Bronchial epithelial cell (primary cell): ENCODE measurements at regions not wholly inside any gene's neighbourhood (a gene's known extent, or its start where the extent isn't known, plus 50 kb on each side); places are given as distances from the start of the nearest gene placed in this dataset.

Experiments
- DNase-seq: peaks from one replicate; pipeline ENCODE4 v3.0.0-alpha.2; 2010; ENCODE audit warnings: low read depth
- FAIRE-seq: peaks from 2 replicates; lab custom pipeline; 2011; peaks lifted over from hg19 to GRCh38; lab: Jason Lieb, UNC
- H3K27me3 ChIP-seq: 2 replicates; pipeline ENCODE4 v1.5.1; 2011; ENCODE audit warnings: low read length; ENCODE audit not compliant: control insufficient read depth, insufficient read depth
- H3K36me3 ChIP-seq: 2 replicates; pipeline ENCODE4 v1.5.1; 2011; ENCODE audit warnings: low read length; ENCODE audit not compliant: control insufficient read depth, insufficient read depth
- H3K4me3 ChIP-seq: 2 replicates; pipeline ENCODE4 v1.5.1; 2011; ENCODE audit warnings: mild to moderate bottlenecking, low read depth, low read length, control low read depth
- TF ChIP-seq, protein P1 (sequence below): IDR thresholded peaks from 2 replicates; pipeline ENCODE4 v1.5.1; 2011; ENCODE audit warnings: mild to moderate bottlenecking, moderate library complexity, low read length, control low read depth, inconsistent platforms; ENCODE audit not compliant: insufficient read depth, severe bottlenecking

GRCh38 chr5:9799606-9800005 is 169.5 kb upstream of the TAS2R1 start:
- Histone ChIP-seq H3K4me3 (no peak overlapping the region), H3K27me3 (no peaks in the 10 kb centered on the region), H3K36me3 (no peaks in the 10 kb centered on the region)
- FAIRE-seq (no peak), DNase-seq (no peak)
- TF ChIP-seq, protein P1, sequence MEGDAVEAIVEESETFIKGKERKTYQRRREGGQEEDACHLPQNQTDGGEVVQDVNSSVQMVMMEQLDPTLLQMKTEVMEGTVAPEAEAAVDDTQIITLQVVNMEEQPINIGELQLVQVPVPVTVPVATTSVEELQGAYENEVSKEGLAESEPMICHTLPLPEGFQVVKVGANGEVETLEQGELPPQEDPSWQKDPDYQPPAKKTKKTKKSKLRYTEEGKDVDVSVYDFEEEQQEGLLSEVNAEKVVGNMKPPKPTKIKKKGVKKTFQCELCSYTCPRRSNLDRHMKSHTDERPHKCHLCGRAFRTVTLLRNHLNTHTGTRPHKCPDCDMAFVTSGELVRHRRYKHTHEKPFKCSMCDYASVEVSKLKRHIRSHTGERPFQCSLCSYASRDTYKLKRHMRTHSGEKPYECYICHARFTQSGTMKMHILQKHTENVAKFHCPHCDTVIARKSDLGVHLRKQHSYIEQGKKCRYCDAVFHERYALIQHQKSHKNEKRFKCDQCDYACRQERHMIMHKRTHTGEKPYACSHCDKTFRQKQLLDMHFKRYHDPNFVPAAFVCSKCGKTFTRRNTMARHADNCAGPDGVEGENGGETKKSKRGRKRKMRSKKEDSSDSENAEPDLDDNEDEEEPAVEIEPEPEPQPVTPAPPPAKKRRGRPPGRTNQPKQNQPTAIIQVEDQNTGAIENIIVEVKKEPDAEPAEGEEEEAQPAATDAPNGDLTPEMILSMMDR, result no peak

GRCh38 chr5:9790276-9790675 is 160.1 kb upstream of the TAS2R1 start:
- Histone ChIP-seq H3K27me3 (no peaks in the 10 kb centered on the region), H3K4me3 (no peak overlapping the region), H3K36me3 (no peaks in the 10 kb centered on the region)
- FAIRE-seq (no peak), DNase-seq (no peak)
- TF ChIP-seq, protein P1, result no peak

- FAIRE-seq (no peak), DNase-seq (no peak)
- H3K27me3 ChIP-seq, result no peaks in the 10 kb centered on the region
- TF ChIP-seq, protein P1, result no peak
- no peak overlapping the region for H3K4me3 ChIP-seq
- H3K36me3 ChIP-seq, result no peaks in the 10 kb centered on the region
These were observed 159.6 kb upstream of the TAS2R1 start for GRCh38 chr5:9789777-9790176.

- no peaks in the 10 kb centered on the region for H3K27me3 ChIP-seq
- FAIRE-seq (no peak), DNase-seq (no peak)
- TF ChIP-seq, protein P1, result no peak
- H3K4me3 ChIP-seq, result no peak overlapping the region
- no peaks in the 10 kb centered on the region for H3K36me3 ChIP-seq
These were observed 157.9 kb upstream of the TAS2R1 start for GRCh38 chr5:9787861-9788600.

GRCh38 chr5:9786380-9787360 is 156.5 kb upstream of the TAS2R1 start:
- Histone ChIP-seq H3K4me3 (no peak overlapping the region), H3K36me3 (no peaks in the 10 kb centered on the region), H3K27me3 (no peaks in the 10 kb centered on the region)
- TF ChIP-seq, protein P1, result no peak
- FAIRE-seq (no peak), DNase-seq (peak; percentile 58)
